ENCODE measurements at regions not wholly inside any gene's neighbourhood (a gene's known extent, or its start where the extent isn't known, plus 50 kb on each side); places are given as distances from the start of the nearest gene placed in this dataset.

DNA sequence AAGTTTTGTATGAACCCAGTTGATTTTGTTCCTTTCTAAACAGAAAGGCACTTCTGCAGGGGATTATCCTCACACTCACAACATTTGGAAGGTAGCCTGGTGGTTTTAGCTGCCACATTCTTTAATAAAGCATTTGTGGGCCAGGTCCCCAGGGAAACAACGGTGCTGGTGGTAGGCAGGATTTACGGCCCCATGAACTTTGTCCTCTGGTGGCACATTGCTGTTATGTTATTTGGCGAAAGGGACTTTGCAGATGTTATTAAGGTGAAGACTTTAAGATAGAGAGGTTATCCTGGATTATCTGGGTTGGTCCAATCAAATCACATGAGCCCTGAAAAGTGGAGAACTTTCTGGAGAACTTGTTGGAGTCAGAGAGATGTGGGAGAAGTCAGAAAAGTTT is 86.3 kb upstream of the C9orf72 start:
- Mint-ChIP-seq H3K27ac (no peak overlapping the region), H3K27me3 (peaks cover 3% of the 10 kb centered on the region), H3K4me3 (no peak overlapping the region), H3K4me1 (ENCODE audit: low read depth) (no peaks in the 10 kb centered on the region), H3K36me3 (ENCODE audit: low read depth) (no peaks in the 10 kb centered on the region), H3K9me3 (no peaks in the 10 kb centered on the region)
- ChIA-PET POLR2A (no interaction called here), CTCF (no interaction called here)
- DNase-seq (no peak), ATAC-seq (no peak)
- TF ChIP-seq, protein P1, sequence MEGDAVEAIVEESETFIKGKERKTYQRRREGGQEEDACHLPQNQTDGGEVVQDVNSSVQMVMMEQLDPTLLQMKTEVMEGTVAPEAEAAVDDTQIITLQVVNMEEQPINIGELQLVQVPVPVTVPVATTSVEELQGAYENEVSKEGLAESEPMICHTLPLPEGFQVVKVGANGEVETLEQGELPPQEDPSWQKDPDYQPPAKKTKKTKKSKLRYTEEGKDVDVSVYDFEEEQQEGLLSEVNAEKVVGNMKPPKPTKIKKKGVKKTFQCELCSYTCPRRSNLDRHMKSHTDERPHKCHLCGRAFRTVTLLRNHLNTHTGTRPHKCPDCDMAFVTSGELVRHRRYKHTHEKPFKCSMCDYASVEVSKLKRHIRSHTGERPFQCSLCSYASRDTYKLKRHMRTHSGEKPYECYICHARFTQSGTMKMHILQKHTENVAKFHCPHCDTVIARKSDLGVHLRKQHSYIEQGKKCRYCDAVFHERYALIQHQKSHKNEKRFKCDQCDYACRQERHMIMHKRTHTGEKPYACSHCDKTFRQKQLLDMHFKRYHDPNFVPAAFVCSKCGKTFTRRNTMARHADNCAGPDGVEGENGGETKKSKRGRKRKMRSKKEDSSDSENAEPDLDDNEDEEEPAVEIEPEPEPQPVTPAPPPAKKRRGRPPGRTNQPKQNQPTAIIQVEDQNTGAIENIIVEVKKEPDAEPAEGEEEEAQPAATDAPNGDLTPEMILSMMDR (IDR thresholded peaks at IDR 0.05), result no peak
- intact Hi-C loops (cut with micrococcal nuclease), result no loop called here

DNA sequence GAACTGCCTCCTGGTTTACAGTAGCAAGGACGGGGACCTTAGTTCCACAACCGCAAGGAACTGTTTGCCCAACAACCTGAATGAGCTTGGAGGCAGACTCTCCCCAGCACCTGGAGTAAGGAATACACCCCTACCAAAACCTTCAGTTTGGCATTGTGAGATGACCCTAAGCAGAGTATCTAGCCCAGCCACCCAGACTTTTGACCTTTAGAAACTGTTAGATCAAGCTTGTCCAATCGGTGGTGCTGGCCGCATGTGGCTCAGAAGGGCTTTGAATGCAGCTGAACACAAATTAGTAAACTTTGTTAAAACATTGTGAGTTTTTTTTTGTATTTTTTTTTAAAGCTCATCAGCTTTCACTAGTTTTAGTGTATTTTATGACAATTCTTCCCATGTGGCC is 86.9 kb upstream of the C9orf72 start:
- DNase-seq (no peak), ATAC-seq (no peak)
- intact Hi-C loops (cut with micrococcal nuclease), result no loop called here
- CTCF ChIA-PET, result no interaction called here
- POLR2A ChIA-PET, result no interaction called here
- H3K9me3 Mint-ChIP-seq, result no peaks in the 10 kb centered on the region
- no peaks in the 10 kb centered on the region for H3K4me1 Mint-ChIP-seq (ENCODE audit: low read depth)
- H3K36me3 Mint-ChIP-seq (ENCODE audit: low read depth), result no peaks in the 10 kb centered on the region
- H3K27ac Mint-ChIP-seq, result no peak overlapping the region
- H3K4me3 Mint-ChIP-seq, result no peak overlapping the region
- TF ChIP-seq, protein P1 (IDR thresholded peaks at IDR 0.05), result no peak
- H3K27me3 Mint-ChIP-seq, result peaks cover 3% of the 10 kb centered on the region

DNA sequence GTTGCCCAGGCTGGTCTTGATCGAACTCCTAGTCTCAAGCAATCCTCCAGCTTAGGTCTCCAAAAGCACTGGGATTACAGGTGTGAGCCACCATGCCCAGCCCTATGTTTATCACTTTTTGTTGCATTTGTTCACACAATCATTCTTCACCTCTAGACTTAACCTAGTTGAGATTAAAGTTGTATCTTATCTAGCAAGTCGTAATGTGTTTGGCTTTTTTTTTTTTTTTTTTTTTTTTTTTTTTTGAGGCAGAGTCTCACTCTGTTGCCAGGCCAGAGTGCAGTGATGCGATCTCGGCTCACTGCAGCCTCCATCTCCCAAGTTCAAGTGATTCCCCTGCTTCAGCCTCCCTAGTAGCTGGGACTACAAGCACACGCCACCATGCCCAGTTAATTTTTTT is 90.2 kb upstream of the C9orf72 start:
- POLR2A ChIA-PET, result no interaction called here
- no peaks in the 10 kb centered on the region for H3K36me3 Mint-ChIP-seq (ENCODE audit: low read depth)
- H3K4me1 Mint-ChIP-seq (ENCODE audit: low read depth), result no peaks in the 10 kb centered on the region
- peaks cover 3% of the 10 kb centered on the region for H3K27me3 Mint-ChIP-seq
- no peaks in the 10 kb centered on the region for H3K9me3 Mint-ChIP-seq
- no peak overlapping the region for H3K27ac Mint-ChIP-seq
- TF ChIP-seq, protein P1 (IDR thresholded peaks at IDR 0.05), result no peak
- no peak for DNase-seq
- no peak overlapping the region for H3K4me3 Mint-ChIP-seq
- intact Hi-C loops (cut with micrococcal nuclease), result no loop called here
- CTCF ChIA-PET, result no interaction called here
- ATAC-seq, result no peak

DNA sequence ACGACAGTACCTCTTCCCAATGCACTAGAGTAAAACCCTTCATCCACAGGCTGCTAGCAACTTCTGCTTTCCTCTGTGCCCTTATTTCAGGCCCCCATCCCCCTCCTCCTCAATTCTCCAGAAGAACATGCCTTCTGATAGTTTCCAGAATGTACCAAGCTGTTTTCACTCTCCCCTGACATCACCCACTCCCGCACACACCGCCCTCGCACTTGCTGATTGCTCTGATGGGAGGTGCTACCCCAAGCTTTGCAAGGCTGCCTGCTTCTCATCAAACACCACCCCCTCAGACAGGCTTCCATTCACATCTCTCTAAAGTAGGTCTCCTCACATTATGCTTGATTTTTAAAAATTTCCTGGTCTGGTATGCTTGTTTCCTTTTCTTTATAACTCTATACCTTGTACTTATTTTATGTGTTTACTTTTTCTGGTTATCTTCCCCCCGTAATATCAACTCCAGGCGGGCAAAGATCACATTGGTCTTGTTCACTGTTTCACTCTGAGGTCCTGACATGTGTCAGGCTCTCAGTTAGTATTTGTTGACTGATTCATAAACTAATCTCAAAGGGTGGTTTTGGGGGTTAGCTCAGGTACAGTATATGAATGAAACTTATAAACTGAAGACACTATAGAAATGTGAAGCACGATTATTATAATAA is 91.0 kb upstream of the C9orf72 start:
- Mint-ChIP-seq H3K36me3 (ENCODE audit: low read depth) (no peaks in the 10 kb centered on the region), H3K27me3 (peaks cover 3% of the 10 kb centered on the region), H3K9me3 (no peaks in the 10 kb centered on the region), H3K4me3 (no peak overlapping the region), H3K4me1 (ENCODE audit: low read depth) (no peaks in the 10 kb centered on the region), H3K27ac (no peak overlapping the region)
- ChIA-PET POLR2A (no interaction called here), CTCF (no interaction called here)
- intact Hi-C loops (cut with micrococcal nuclease), result no loop called here
- ATAC-seq (no peak), DNase-seq (no peak)
- TF ChIP-seq, protein P1 (IDR thresholded peaks at IDR 0.05), result no peak

DNA sequence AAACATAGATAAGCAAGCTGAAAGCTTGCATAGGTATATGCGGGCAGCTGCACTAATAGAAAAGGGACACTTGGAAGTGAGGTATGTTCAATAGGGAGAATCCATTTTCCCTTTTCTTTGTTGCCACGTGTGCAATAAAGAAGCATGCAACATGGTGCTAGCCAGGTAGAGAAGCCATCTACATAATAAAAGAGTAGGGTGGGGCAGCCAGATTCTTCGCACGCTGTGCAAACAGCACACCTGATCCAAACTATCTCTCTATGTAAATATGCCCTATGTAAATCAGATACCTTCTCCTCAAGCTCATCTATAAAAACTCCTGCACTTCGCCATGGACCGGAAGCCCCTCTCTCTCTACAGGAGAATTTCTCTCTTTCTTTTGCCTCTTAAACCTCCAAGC is 91.9 kb upstream of the C9orf72 start:
- intact Hi-C loops (cut with micrococcal nuclease), result no loop called here
- POLR2A ChIA-PET, result no interaction called here
- H3K9me3 Mint-ChIP-seq, result no peaks in the 10 kb centered on the region
- H3K36me3 Mint-ChIP-seq (ENCODE audit: low read depth), result no peaks in the 10 kb centered on the region
- ATAC-seq (no peak), DNase-seq (no peak)
- CTCF ChIA-PET, result no interaction called here
- TF ChIP-seq, protein P1 (IDR thresholded peaks at IDR 0.05), result no peak
- peaks cover 3% of the 10 kb centered on the region for H3K27me3 Mint-ChIP-seq
- H3K4me1 Mint-ChIP-seq (ENCODE audit: low read depth), result no peaks in the 10 kb centered on the region
- no peak overlapping the region for H3K27ac Mint-ChIP-seq
- H3K4me3 Mint-ChIP-seq, result no peak overlapping the region
